Activated naive CD4-positive, alpha-beta T cell treated with anti-CD3 and anti-CD28 coated beads, Interleukin-2, amount 50 U/mL, for 72 hours (primary cell): ENCODE measurements at regions not wholly inside any gene's neighbourhood (a gene's known extent, or its start where the extent isn't known, plus 50 kb on each side); places are given as distances from the start of the nearest gene placed in this dataset.
"Not testable (repeated sequence)": the region's sequence is repeated elsewhere in the genome, so short reads cannot be mapped to it uniquely, and the experiment has no call there.

Experiments used
- ATAC-seq, 2 donors: fragments of 150-1000 bp; cut with Tn5 transposase; 2 replicates each; pipeline ENCODE4 v1.10.0; 2021; ENCODE audit warnings: mild to moderate bottlenecking in 2 of 2, moderate library complexity in 2 of 2
- DNase-seq, 2 donors: peaks; one replicate each; pipeline ENCODE4 v3.0.0; 2021 to 2022; ENCODE audit warnings: low spot score in 2 of 2
- H3K27ac Mint-ChIP-seq, 2 donors: one replicate each; pipeline ENCODE4 v1.8.0; 2022; ENCODE audit warnings: mild to moderate bottlenecking in 2 of 2, mixed read lengths in 2 of 2
- H3K36me3 Mint-ChIP-seq, 2 donors: one replicate each; pipeline ENCODE4 v1.8.0; 2022; ENCODE audit warnings: mixed read lengths in 2 of 2
- H3K9me3 Mint-ChIP-seq, 2 donors: one replicate each; pipeline ENCODE4 v1.8.0; 2022; ENCODE audit warnings: mixed read lengths in 2 of 2

GRCh38 chr12:62008703-62009102, 251.5 kb upstream of the USP15 start:
- H3K9me3 Mint-ChIP-seq: no peaks in the 10 kb centered on the region
- no peak for DNase-seq

GRCh38 chr12:62009445-62009844, 250.8 kb upstream of the USP15 start:
- Mint-ChIP-seq H3K9me3 (no peaks in the 10 kb centered on the region), H3K27ac (no peak overlapping the region), H3K36me3 (no peaks in the 10 kb centered on the region)
- DNase-seq (no peak), ATAC-seq (no peak)

More at GRCh38 chr12:62008703-62009102, 251.5 kb upstream of the USP15 start:
- Mint-ChIP-seq H3K27ac (no peak overlapping the region), H3K36me3 (no peaks in the 10 kb centered on the region)
- ATAC-seq: no peak

GRCh38 chr12:62010331-62010906, 249.8 kb upstream of the USP15 start:
- not testable (repeated sequence) for ATAC-seq, H3K27ac Mint-ChIP-seq

GRCh38 chr12:62010973-62011372, 249.2 kb upstream of the USP15 start:
- not testable (repeated sequence) for H3K36me3 Mint-ChIP-seq, H3K9me3 Mint-ChIP-seq, ATAC-seq, DNase-seq, H3K27ac Mint-ChIP-seq

More at GRCh38 chr12:62010331-62010906, 249.8 kb upstream of the USP15 start:
- not testable (repeated sequence) for H3K9me3 Mint-ChIP-seq, DNase-seq, H3K36me3 Mint-ChIP-seq

- ATAC-seq (no peak), DNase-seq (no peak)
- Mint-ChIP-seq H3K9me3 (no peaks in the 10 kb centered on the region), H3K27ac (no peak overlapping the region), H3K36me3 (no peaks in the 10 kb centered on the region)
These were observed 245.9 kb upstream of the USP15 start for GRCh38 chr12:62014330-62014729.

- ATAC-seq: no peak
These were observed 244.2 kb upstream of the USP15 start for GRCh38 chr12:62016021-62016420.

GRCh38 chr12:62021808-62022207, 238.4 kb upstream of the USP15 start:
- ATAC-seq: no peak
- H3K27ac Mint-ChIP-seq: no peak overlapping the region
- peaks cover 0 to 2% of the 10 kb centered on the region in 2 donors for H3K9me3 Mint-ChIP-seq
- no peaks in the 10 kb centered on the region for H3K36me3 Mint-ChIP-seq
- DNase-seq: no peak

More at GRCh38 chr12:62016021-62016420, 244.2 kb upstream of the USP15 start:
- DNase-seq: no peak
- no peak overlapping the region for H3K27ac Mint-ChIP-seq
- H3K36me3 Mint-ChIP-seq: no peaks in the 10 kb centered on the region
- H3K9me3 Mint-ChIP-seq: no peaks in the 10 kb centered on the region

GRCh38 chr12:62028536-62028935, 231.7 kb upstream of the USP15 start:
- H3K27ac Mint-ChIP-seq: no peak overlapping the region
- H3K9me3 Mint-ChIP-seq: peaks cover 0 to 9% of the 10 kb centered on the region in 2 donors
- no peaks in the 10 kb centered on the region for H3K36me3 Mint-ChIP-seq
- ATAC-seq (no peak), DNase-seq (no peak)

GRCh38 chr12:62032870-62033269, 227.3 kb upstream of the USP15 start:
- no peaks in the 10 kb centered on the region for H3K36me3 Mint-ChIP-seq
- H3K9me3 Mint-ChIP-seq: peaks cover 0 to 7% of the 10 kb centered on the region in 2 donors
- H3K27ac Mint-ChIP-seq: no peak overlapping the region
- ATAC-seq (no peak), DNase-seq (no peak)

- no peaks in the 10 kb centered on the region for H3K36me3 Mint-ChIP-seq
- no peak for DNase-seq
- peaks cover 0 to 5% of the 10 kb centered on the region in 2 donors for H3K9me3 Mint-ChIP-seq
- no peak for ATAC-seq
- H3K27ac Mint-ChIP-seq: no peak overlapping the region
These were observed 215.6 kb upstream of the USP15 start for GRCh38 chr12:62044450-62045135.

GRCh38 chr12:62045211-62045610, 215.0 kb upstream of the USP15 start:
- no peaks in the 10 kb centered on the region for H3K36me3 Mint-ChIP-seq
- ATAC-seq: no peak

GRCh38 chr12:62050785-62051184, 209.4 kb upstream of the USP15 start:
- Mint-ChIP-seq H3K36me3 (no peaks in the 10 kb centered on the region), H3K9me3 (no peaks in the 10 kb centered on the region), H3K27ac (no peak overlapping the region)
- DNase-seq: no peak
- no peak for ATAC-seq

More at GRCh38 chr12:62045211-62045610, 215.0 kb upstream of the USP15 start:
- Mint-ChIP-seq H3K9me3 (peaks cover 0 to 3% of the 10 kb centered on the region in 2 donors), H3K27ac (no peak overlapping the region)
- no peak for DNase-seq

GRCh38 chr12:62069976-62070375, 190.2 kb upstream of the USP15 start:
- H3K9me3 Mint-ChIP-seq: no peaks in the 10 kb centered on the region
- DNase-seq (no peak), ATAC-seq (no peak)
- no peaks in the 10 kb centered on the region for H3K36me3 Mint-ChIP-seq
- no peak overlapping the region for H3K27ac Mint-ChIP-seq

GRCh38 chr12:62073236-62073635, 187.0 kb upstream of the USP15 start:
- not testable (repeated sequence) for H3K9me3 Mint-ChIP-seq, H3K36me3 Mint-ChIP-seq, DNase-seq, ATAC-seq, H3K27ac Mint-ChIP-seq

- no peak for DNase-seq
- ATAC-seq: no peak
- Mint-ChIP-seq H3K9me3 (no peaks in the 10 kb centered on the region), H3K36me3 (no peaks in the 10 kb centered on the region), H3K27ac (no peak overlapping the region)
These were observed 184.3 kb upstream of the USP15 start for GRCh38 chr12:62075870-62076269.

- DNase-seq (no peak), ATAC-seq (no peak)
- Mint-ChIP-seq H3K9me3 (no peaks in the 10 kb centered on the region), H3K36me3 (no peaks in the 10 kb centered on the region), H3K27ac (no peak overlapping the region)
These were observed 182.2 kb upstream of the USP15 start for GRCh38 chr12:62078020-62078419.

GRCh38 chr12:62082448-62082847, 177.8 kb upstream of the USP15 start:
- Mint-ChIP-seq H3K9me3 (peaks cover 0 to 7% of the 10 kb centered on the region in 2 donors), H3K36me3 (no peaks in the 10 kb centered on the region), H3K27ac (no peak overlapping the region)
- no peak for DNase-seq
- no peak for ATAC-seq

- ATAC-seq: no peak
- Mint-ChIP-seq H3K36me3 (peaks cover 0 to 3% of the 10 kb centered on the region in 2 donors), H3K27ac (no peak overlapping the region), H3K9me3 (no peaks in the 10 kb centered on the region)
- DNase-seq: no peak
These were observed 162.1 kb upstream of the USP15 start for GRCh38 chr12:62098132-62098531.
